ENCODE measurements at regions not wholly inside any gene's neighbourhood (a gene's known extent, or its start where the extent isn't known, plus 50 kb on each side); places are given as distances from the start of the nearest gene placed in this dataset.

- DNase-seq, result no peak
- Histone ChIP-seq H3K27ac (no peak overlapping the region), H3K27me3 (no peaks in the 10 kb centered on the region), H3K36me3 (no peaks in the 10 kb centered on the region), H3K4me3 (no peak overlapping the region), H3K9me3 (no peaks in the 10 kb centered on the region), H3K4me1 (ENCODE audit: insufficient read depth) (no peaks in the 10 kb centered on the region)
- no peak for TF ChIP-seq EP300 (IDR thresholded peaks at IDR 0.05)
- WGBS, 3 donors, result 90 to 97% (median 94%) methylated on average over 13 of the region's 13 CpGs
- intact Hi-C loops (cut with DNase I), result no loop called here
These were observed 50.2 kb upstream of the FGF3 start for GRCh38 chr11:69869311-69869939.

GRCh38 chr11:69870766-69871165, 51.5 kb upstream of the FGF3 start:
- TF ChIP-seq EP300 (IDR thresholded peaks at IDR 0.05) (no peak), POLR2A (IDR thresholded peaks at IDR 0.05) (no peak), CTCF (IDR thresholded peaks at IDR 0.05) (no peak)
- Histone ChIP-seq H3K4me3 (no peak overlapping the region), H3K4me1 (ENCODE audit: insufficient read depth) (no peaks in the 10 kb centered on the region), H3K9me3 (no peaks in the 10 kb centered on the region), H3K27ac (no peak overlapping the region), H3K27me3 (no peaks in the 10 kb centered on the region), H3K36me3 (no peaks in the 10 kb centered on the region)
- intact Hi-C loops (cut with DNase I), result no loop called here
- WGBS, 3 donors, result 14 to 23% (median 17%) methylated on average over 3 of the region's 3 CpGs
- no peak for DNase-seq

GRCh38 chr11:69873166-69874077, 54.2 kb upstream of the FGF3 start:
- no peaks in the 10 kb centered on the region for H3K9me3 ChIP-seq
- no peaks in the 10 kb centered on the region for H3K4me1 ChIP-seq (ENCODE audit: insufficient read depth)
- H3K36me3 ChIP-seq, result no peaks in the 10 kb centered on the region
- WGBS, 3 donors, result 71 to 83% (median 79%) methylated on average over 15 of the region's 15 CpGs
- no peaks in the 10 kb centered on the region for H3K27me3 ChIP-seq
- no peak overlapping the region for H3K4me3 ChIP-seq
- no peak for DNase-seq
- H3K27ac ChIP-seq, result no peak overlapping the region
- TF ChIP-seq EP300 (IDR thresholded peaks at IDR 0.05) (no peak), CTCF (IDR thresholded peaks at IDR 0.05) (no peak), POLR2A (IDR thresholded peaks at IDR 0.05) (no peak)
- intact Hi-C loops (cut with DNase I), result no loop called here

GRCh38 chr11:69874178-69874983, 55.2 kb upstream of the FGF3 start:
- Histone ChIP-seq H3K4me1 (ENCODE audit: insufficient read depth) (no peaks in the 10 kb centered on the region), H3K9me3 (no peaks in the 10 kb centered on the region), H3K27me3 (no peaks in the 10 kb centered on the region), H3K4me3 (no peak overlapping the region), H3K36me3 (no peaks in the 10 kb centered on the region), H3K27ac (no peak overlapping the region)
- intact Hi-C loops (cut with DNase I), result no loop called here
- TF ChIP-seq POLR2A (IDR thresholded peaks at IDR 0.05) (no peak), EP300 (IDR thresholded peaks at IDR 0.05) (no peak), CTCF (IDR thresholded peaks at IDR 0.05) (no peak)
- DNase-seq, result no peak
- 84 to 88% (median 85%) methylated on average over 22 of the region's 22 CpGs for WGBS, 3 donors

Data from ovary (tissue), 7 donors.